Keratinocyte (primary cell): ENCODE measurements at regions not wholly inside any gene's neighbourhood (a gene's known extent, or its start where the extent isn't known, plus 50 kb on each side); places are given as distances from the start of the nearest gene placed in this dataset.

Experiments
- CTCF ChIP-seq, 3 experiments: IDR thresholded peaks in 1 of 3; conservative IDR thresholded peaks in 1 of 3; optimal IDR thresholded peaks in 1 of 3; 2 replicates in 2 of 3; 3 replicates in 1 of 3; pipeline versions ENCODE3 to v1.5.1; 2011; ENCODE audit warnings: low read length in 3 of 3, mild to moderate bottlenecking in 3 of 3, moderate library complexity in 2 of 3, control low read depth in 1 of 3, inconsistent platforms in 1 of 3; ENCODE audit not compliant: insufficient read depth in 2 of 3; ENCODE audit errors: extremely low read depth in 1 of 3
- EZH2 ChIP-seq: IDR thresholded peaks from one replicate; pipeline ENCODE4 v1.6.1; 2012; ENCODE audit warnings: inconsistent platforms, mild to moderate bottlenecking, low read length, moderate library complexity

- no peak for TF ChIP-seq CTCF (optimal IDR thresholded peaks at IDR 0.05 in 1 of 3, IDR thresholded peaks at IDR 0.05 in 1 of 3, conservative IDR thresholded peaks at IDR 0.05 in 1 of 3; ENCODE audit: extremely low read depth in 1 of 3, insufficient read depth in 2 of 3, low read length in 3 of 3)
- no peak for TF ChIP-seq EZH2
Measured at GRCh38 chr2:156748221-156748620, 312.0 kb downstream of the GPD2 start.
